Mesothelial cell of epicardium (in vitro differentiated cells): ENCODE measurements at regions not wholly inside any gene's neighbourhood (a gene's known extent, or its start where the extent isn't known, plus 50 kb on each side); places are given as distances from the start of the nearest gene placed in this dataset.
"Not testable (repeated sequence)": the region's sequence is repeated elsewhere in the genome, so short reads cannot be mapped to it uniquely, and the experiment has no call there.

Experiments used
- DNase-seq, 2 experiments: peaks; one replicate each; pipeline ENCODE4 v3.0.0; 2021; ENCODE audit warnings: low spot score in 2 of 2; ENCODE audit not compliant: unreplicated experiment in 2 of 2
- H3K27ac Mint-ChIP-seq: 2 replicates; pipeline ENCODE4 v1.8.0; 2021; ENCODE audit warnings: mixed read lengths
- H3K27me3 Mint-ChIP-seq: 2 replicates; pipeline ENCODE4 v1.8.0; 2021; ENCODE audit warnings: low read depth, mixed read lengths
- H3K36me3 Mint-ChIP-seq: 2 replicates; pipeline ENCODE4 v1.8.0; 2021; ENCODE audit warnings: mixed read lengths
- H3K4me1 Mint-ChIP-seq: 2 replicates; pipeline ENCODE4 v1.8.0; 2021; ENCODE audit warnings: mixed read lengths
- H3K4me3 Mint-ChIP-seq: 2 replicates; pipeline ENCODE4 v1.8.0; 2021; ENCODE audit warnings: mild to moderate bottlenecking, moderate library complexity, mixed read lengths
- H3K9me3 Mint-ChIP-seq: 2 replicates; pipeline ENCODE4 v1.8.0; 2021; ENCODE audit warnings: mixed read lengths
- CTCF ChIP-seq: fragments of 200-600 bp; sonication (generic); IDR thresholded peaks from one replicate; pipeline ENCODE4 v1.5.0; 2021; ENCODE audit warnings: antibody characterized with exemption; ENCODE audit not compliant: unreplicated experiment

GRCh38 chr4:36601864-36602495 is 320.6 kb downstream of the DTHD1 start:
- Mint-ChIP-seq H3K27me3 (no peaks in the 10 kb centered on the region), H3K4me3 (no peak overlapping the region), H3K36me3 (no peaks in the 10 kb centered on the region), H3K27ac (no peak overlapping the region), H3K4me1 (peaks cover 3% of the 10 kb centered on the region), H3K9me3 (peaks cover 8% of the 10 kb centered on the region)
- no peak for TF ChIP-seq CTCF
- DNase-seq, result no peak

GRCh38 chr4:36609661-36610060 is 328.2 kb downstream of the DTHD1 start:
- Mint-ChIP-seq H3K4me1 (no peaks in the 10 kb centered on the region), H3K27ac (no peak overlapping the region), H3K27me3 (no peaks in the 10 kb centered on the region), H3K4me3 (no peak overlapping the region), H3K36me3 (no peaks in the 10 kb centered on the region), H3K9me3 (peaks cover 40% of the 10 kb centered on the region)
- no peak for TF ChIP-seq CTCF
- no peak for DNase-seq

- no peaks in the 10 kb centered on the region for H3K4me1 Mint-ChIP-seq
- no peak for DNase-seq
- H3K27ac Mint-ChIP-seq, result no peak overlapping the region
- TF ChIP-seq CTCF, result no peak
- H3K9me3 Mint-ChIP-seq, result peaks cover 37% of the 10 kb centered on the region
- no peak overlapping the region for H3K4me3 Mint-ChIP-seq
- H3K27me3 Mint-ChIP-seq, result no peaks in the 10 kb centered on the region
- no peaks in the 10 kb centered on the region for H3K36me3 Mint-ChIP-seq
Measured at GRCh38 chr4:36610628-36611027, 329.2 kb downstream of the DTHD1 start.

- H3K4me3 Mint-ChIP-seq, H3K36me3 Mint-ChIP-seq, H3K4me1 Mint-ChIP-seq, H3K27ac Mint-ChIP-seq, DNase-seq, H3K27me3 Mint-ChIP-seq: not testable (repeated sequence)
- H3K9me3 Mint-ChIP-seq, result peaks cover 35% of the 10 kb centered on the region
Measured at GRCh38 chr4:36613142-36613541, 331.7 kb downstream of the DTHD1 start.

GRCh38 chr4:36614011-36614410 is 332.6 kb downstream of the DTHD1 start:
- Mint-ChIP-seq H3K27me3 (no peaks in the 10 kb centered on the region), H3K9me3 (peaks cover 35% of the 10 kb centered on the region), H3K27ac (no peak overlapping the region), H3K36me3 (no peaks in the 10 kb centered on the region), H3K4me3 (no peak overlapping the region), H3K4me1 (no peaks in the 10 kb centered on the region)
- DNase-seq, result no peak
- no peak for TF ChIP-seq CTCF

GRCh38 chr4:36618102-36618501 is 336.7 kb downstream of the DTHD1 start:
- Mint-ChIP-seq H3K27me3 (no peaks in the 10 kb centered on the region), H3K36me3 (no peaks in the 10 kb centered on the region), H3K27ac (no peak overlapping the region), H3K9me3 (peaks cover 5% of the 10 kb centered on the region), H3K4me3 (no peak overlapping the region), H3K4me1 (no peaks in the 10 kb centered on the region)
- no peak for TF ChIP-seq CTCF
- no peak for DNase-seq
